ENCODE measurements at regions not wholly inside any gene's neighbourhood (a gene's known extent, or its start where the extent isn't known, plus 50 kb on each side); places are given as distances from the start of the nearest gene placed in this dataset.

- in situ Hi-C loops (cut with MboI; ENCODE audit: low pct_unique_long_range_greater_than_20kb, low sequenced_read_pairs), result no loop called here
Observed at GRCh38 chr2:156817430-156817829, 381.3 kb downstream of the GPD2 start.

GRCh38 chr2:156818221-156818620 lies 382.0 kb downstream of the GPD2 start:
- no peak for DNase-seq
- in situ Hi-C loops (cut with MboI; ENCODE audit: low pct_unique_long_range_greater_than_20kb, low sequenced_read_pairs), result no loop called here

More at GRCh38 chr2:156817430-156817829, 381.3 kb downstream of the GPD2 start:
- DNase-seq, result no peak

- in situ Hi-C loops (cut with MboI; ENCODE audit: low pct_unique_long_range_greater_than_20kb, low sequenced_read_pairs), result no loop called here
- DNase-seq, result no peak
Observed at GRCh38 chr2:156818944-156819343, 382.8 kb downstream of the GPD2 start.

GRCh38 chr2:156826341-156826933 lies 390.3 kb downstream of the GPD2 start:
- no peak for DNase-seq

GRCh38 chr2:156834431-156834830 lies 398.3 kb downstream of the GPD2 start:
- DNase-seq, result no peak
- in situ Hi-C loops (cut with MboI; ENCODE audit: low pct_unique_long_range_greater_than_20kb, low sequenced_read_pairs), result no loop called here

More at GRCh38 chr2:156826341-156826933, 390.3 kb downstream of the GPD2 start:
- in situ Hi-C loops (cut with MboI; ENCODE audit: low pct_unique_long_range_greater_than_20kb, low sequenced_read_pairs), result no loop called here

GRCh38 chr2:156837635-156838370 lies 401.6 kb downstream of the GPD2 start:
- DNase-seq, result no peak
- in situ Hi-C loops (cut with MboI; ENCODE audit: low pct_unique_long_range_greater_than_20kb, low sequenced_read_pairs), result no loop called here

- in situ Hi-C loops (cut with MboI; ENCODE audit: low pct_unique_long_range_greater_than_20kb, low sequenced_read_pairs), result no loop called here
- no peak for DNase-seq
Observed at GRCh38 chr2:156841321-156841720, 405.1 kb downstream of the GPD2 start.

GRCh38 chr2:156845806-156846558 lies 409.8 kb downstream of the GPD2 start:
- no peak for DNase-seq
- in situ Hi-C loops (cut with MboI; ENCODE audit: low pct_unique_long_range_greater_than_20kb, low sequenced_read_pairs), result no loop called here

- in situ Hi-C loops (cut with MboI; ENCODE audit: low pct_unique_long_range_greater_than_20kb, low sequenced_read_pairs), result no loop called here
Observed at GRCh38 chr2:156852210-156852609, 405.3 kb upstream of the GALNT5 start.

GRCh38 chr2:156852681-156853080 lies 404.8 kb upstream of the GALNT5 start:
- in situ Hi-C loops (cut with MboI; ENCODE audit: low pct_unique_long_range_greater_than_20kb, low sequenced_read_pairs), result no loop called here
- DNase-seq, result no peak

More at GRCh38 chr2:156852210-156852609, 405.3 kb upstream of the GALNT5 start:
- no peak for DNase-seq

- DNase-seq, result no peak
- in situ Hi-C loops (cut with MboI; ENCODE audit: low pct_unique_long_range_greater_than_20kb, low sequenced_read_pairs), result no loop called here
Observed at GRCh38 chr2:156864325-156864724, 393.2 kb upstream of the GALNT5 start.

- no peak for DNase-seq
- in situ Hi-C loops (cut with MboI; ENCODE audit: low pct_unique_long_range_greater_than_20kb, low sequenced_read_pairs), result no loop called here
Observed at GRCh38 chr2:156864753-156865152, 392.8 kb upstream of the GALNT5 start.

GRCh38 chr2:156867201-156867600 lies 390.3 kb upstream of the GALNT5 start:
- in situ Hi-C loops (cut with MboI; ENCODE audit: low pct_unique_long_range_greater_than_20kb, low sequenced_read_pairs), result no loop called here
- no peak for DNase-seq

GRCh38 chr2:156874707-156875106 lies 382.8 kb upstream of the GALNT5 start:
- in situ Hi-C loops (cut with MboI; ENCODE audit: low pct_unique_long_range_greater_than_20kb, low sequenced_read_pairs), result no loop called here
- no peak for DNase-seq

GRCh38 chr2:156883804-156884203 lies 373.7 kb upstream of the GALNT5 start:
- in situ Hi-C loops (cut with MboI; ENCODE audit: low pct_unique_long_range_greater_than_20kb, low sequenced_read_pairs), result no loop called here
- DNase-seq, result no peak

- in situ Hi-C loops (cut with MboI; ENCODE audit: low pct_unique_long_range_greater_than_20kb, low sequenced_read_pairs), result no loop called here
- no peak for DNase-seq
Observed at GRCh38 chr2:156884216-156884615, 373.3 kb upstream of the GALNT5 start.

GRCh38 chr2:156890529-156891148 lies 366.9 kb upstream of the GALNT5 start:
- no peak for DNase-seq

GRCh38 chr2:156891609-156892008 lies 365.9 kb upstream of the GALNT5 start:
- in situ Hi-C loops (cut with MboI; ENCODE audit: low pct_unique_long_range_greater_than_20kb, low sequenced_read_pairs), result no loop called here
- DNase-seq, result no peak

More at GRCh38 chr2:156890529-156891148, 366.9 kb upstream of the GALNT5 start:
- in situ Hi-C loops (cut with MboI; ENCODE audit: low pct_unique_long_range_greater_than_20kb, low sequenced_read_pairs), result no loop called here

GRCh38 chr2:156892467-156893281 lies 364.8 kb upstream of the GALNT5 start:
- DNase-seq, result peak; percentile 36
- in situ Hi-C loops (cut with MboI; ENCODE audit: low pct_unique_long_range_greater_than_20kb, low sequenced_read_pairs), result no loop called here
